K562 (cell line): ENCODE measurements at regions not wholly inside any gene's neighbourhood (a gene's known extent, or its start where the extent isn't known, plus 50 kb on each side); places are given as distances from the start of the nearest gene placed in this dataset.

Experiments
- CTCF ChIP-seq, 3 experiments: IDR thresholded peaks in 2 of 3; conservative IDR thresholded peaks in 1 of 3; 2 replicates each; pipeline ENCODE4 v1.5.1; 2011 to 2012; ENCODE audit warnings: low read length in 3 of 3, mild to moderate bottlenecking in 3 of 3, control low read depth in 2 of 3, improper control_type of control experiment in 1 of 3, inconsistent platforms in 1 of 3, low read depth in 1 of 3, mixed read lengths in 1 of 3, moderate library complexity in 1 of 3; ENCODE audit not compliant: insufficient read depth in 2 of 3
- GTF2A2 ChIP-seq: IDR thresholded peaks from 2 replicates; pipeline ENCODE4 v1.6.1; 2016; ENCODE audit warnings: mild to moderate bottlenecking, missing genetic modification characterization, missing compliant biosample characterization
- RBM39 ChIP-seq: fragments of 200-400 bp; formaldehyde crosslinking; optimal IDR thresholded peaks from 2 replicates; pipeline ENCODE3; 2018; ENCODE audit warnings: low read depth, low read length
- TEAD1 ChIP-seq, 2 experiments: fragments of 450-650 bp in 1 of 2; sonication (generic) in 1 of 2; formaldehyde crosslinking; IDR thresholded peaks; 2 replicates each; pipeline versions ENCODE4 v1.4.0 to v1.8.0; 2020 to 2022; ENCODE audit warnings: mild to moderate bottlenecking in 2 of 2, missing genetic modification reagents in 1 of 2
- UBTF ChIP-seq, 2 experiments: IDR thresholded peaks; 2 replicates each; pipeline ENCODE4 v1.6.1; 2012; ENCODE audit warnings: improper control_type of control experiment in 2 of 2, low read depth in 2 of 2, low read length in 2 of 2, borderline replicate concordance in 1 of 2
- ZBTB33 ChIP-seq: sonication (generic); formaldehyde crosslinking; IDR thresholded peaks from 2 replicates; pipeline ENCODE4 v1.8.1; 2023; ENCODE audit warnings: mild to moderate bottlenecking, missing genetic modification reagents
- ZBTB34 ChIP-seq: fragments of 250-450 bp; sonication (Bioruptor Pico); IDR thresholded peaks from 2 replicates; pipeline ENCODE4 v1.8.0; 2021; ENCODE audit warnings: mild to moderate bottlenecking, moderate library complexity
- ZNF318 ChIP-seq, 2 experiments: fragments of 450-650 bp; IDR thresholded peaks; 2 replicates each; pipeline ENCODE4 v1.6.1; 2016; ENCODE audit warnings: mild to moderate bottlenecking in 2 of 2, borderline replicate concordance in 1 of 2, low read depth in 1 of 2, moderate library complexity in 1 of 2

- no peak for TF ChIP-seq ZNF318 (IDR thresholded peaks at IDR 0.05; ENCODE audit: borderline replicate concordance in 1 of 2, low read depth in 1 of 2)
- no peak for TF ChIP-seq ZBTB34 (CRISPR knock-in tag)
- peak in 1 of 3 experiments; percentile 18; a peak in 1 of 6 replicates for TF ChIP-seq CTCF (IDR thresholded peaks at IDR 0.05 in 2 of 3, conservative IDR thresholded peaks at IDR 0.05 in 1 of 3; ENCODE audit: insufficient read depth in 2 of 3, low read depth in 1 of 3, low read length in 3 of 3)
- TF ChIP-seq UBTF (IDR thresholded peaks at IDR 0.05; ENCODE audit: borderline replicate concordance in 1 of 2, low read depth in 2 of 2, low read length in 2 of 2), result no peak
- TF ChIP-seq RBM39, result no peak
- TF ChIP-seq GTF2A2 (tag), result no peak
- TF ChIP-seq ZBTB33 (CRISPR knock-in tag), result peak; percentile 71
- 0 out of 4 replicates have a peak, but pooled peaks of 1 of the 2 experiments have one; percentile 44 for TF ChIP-seq TEAD1 (CRISPR knock-in tag; IDR thresholded peaks at IDR 0.05)
Observed at GRCh38 chr2:171235262-171235881, 74.7 kb upstream of the TLK1 start (continued).
